Neural cell (in vitro differentiated cells): ENCODE measurements at regions not wholly inside any gene's neighbourhood (a gene's known extent, or its start where the extent isn't known, plus 50 kb on each side); places are given as distances from the start of the nearest gene placed in this dataset.

Source experiments
- CTCF ChIP-seq: fragments of 450-650 bp; IDR thresholded peaks from 2 replicates; pipeline ENCODE4 v1.5.1; 2014; ENCODE audit warnings: antibody characterized with exemption, mild to moderate bottlenecking, moderate library complexity; ENCODE audit not compliant: poor library complexity, severe bottlenecking
- POLR2AphosphoS5 ChIP-seq: IDR thresholded peaks from 2 replicates; pipeline ENCODE4 v1.6.1; 2012
- TAF1 ChIP-seq: IDR thresholded peaks from 2 replicates; pipeline ENCODE4 v1.6.1; 2012; ENCODE audit warnings: low read depth

- no peak for TF ChIP-seq TAF1
- no peak for TF ChIP-seq POLR2AphosphoS5
- no peak for TF ChIP-seq CTCF
Measured at GRCh38 chr5:54869691-54870090, 115.7 kb downstream of the ESM1 start.
